ENCODE measurements at regions not wholly inside any gene's neighbourhood (a gene's known extent, or its start where the extent isn't known, plus 50 kb on each side); places are given as distances from the start of the nearest gene placed in this dataset.

GRCh38 chr20:39985271-39985827 is 703.7 kb downstream of the MAFB start:
- TF ChIP-seq EP300 (IDR thresholded peaks at IDR 0.05) = no peak
- TF ChIP-seq, protein P1, sequence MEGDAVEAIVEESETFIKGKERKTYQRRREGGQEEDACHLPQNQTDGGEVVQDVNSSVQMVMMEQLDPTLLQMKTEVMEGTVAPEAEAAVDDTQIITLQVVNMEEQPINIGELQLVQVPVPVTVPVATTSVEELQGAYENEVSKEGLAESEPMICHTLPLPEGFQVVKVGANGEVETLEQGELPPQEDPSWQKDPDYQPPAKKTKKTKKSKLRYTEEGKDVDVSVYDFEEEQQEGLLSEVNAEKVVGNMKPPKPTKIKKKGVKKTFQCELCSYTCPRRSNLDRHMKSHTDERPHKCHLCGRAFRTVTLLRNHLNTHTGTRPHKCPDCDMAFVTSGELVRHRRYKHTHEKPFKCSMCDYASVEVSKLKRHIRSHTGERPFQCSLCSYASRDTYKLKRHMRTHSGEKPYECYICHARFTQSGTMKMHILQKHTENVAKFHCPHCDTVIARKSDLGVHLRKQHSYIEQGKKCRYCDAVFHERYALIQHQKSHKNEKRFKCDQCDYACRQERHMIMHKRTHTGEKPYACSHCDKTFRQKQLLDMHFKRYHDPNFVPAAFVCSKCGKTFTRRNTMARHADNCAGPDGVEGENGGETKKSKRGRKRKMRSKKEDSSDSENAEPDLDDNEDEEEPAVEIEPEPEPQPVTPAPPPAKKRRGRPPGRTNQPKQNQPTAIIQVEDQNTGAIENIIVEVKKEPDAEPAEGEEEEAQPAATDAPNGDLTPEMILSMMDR (IDR thresholded peaks at IDR 0.05) = no peak
- TF ChIP-seq POLR2A (IDR thresholded peaks at IDR 0.05) = no peak

Measured in ovary (tissue), 3 donors.